Body of pancreas (tissue), 4 donors: ENCODE measurements at regions not wholly inside any gene's neighbourhood (a gene's known extent, or its start where the extent isn't known, plus 50 kb on each side); places are given as distances from the start of the nearest gene placed in this dataset.

ENCODE experiments used
- POLR2A ChIP-seq, 3 donors: fragments of 450-650 bp; IDR thresholded peaks; one replicate each; pipeline ENCODE4 v1.6.1; 2016; ENCODE audit warnings: antibody characterized with exemption in 3 of 3, mild to moderate bottlenecking in 2 of 3
- TF ChIP-seq, protein P1 (sequence below), 7 experiments: fragments of 450-650 bp in 4 of 7; fragments of 200-600 bp in 3 of 7; sonication (generic) in 3 of 7; IDR thresholded peaks; one replicate each; pipeline ENCODE4 v1.5.1; 2016 to 2019; ENCODE audit warnings: antibody characterized with exemption in 7 of 7

DNA sequence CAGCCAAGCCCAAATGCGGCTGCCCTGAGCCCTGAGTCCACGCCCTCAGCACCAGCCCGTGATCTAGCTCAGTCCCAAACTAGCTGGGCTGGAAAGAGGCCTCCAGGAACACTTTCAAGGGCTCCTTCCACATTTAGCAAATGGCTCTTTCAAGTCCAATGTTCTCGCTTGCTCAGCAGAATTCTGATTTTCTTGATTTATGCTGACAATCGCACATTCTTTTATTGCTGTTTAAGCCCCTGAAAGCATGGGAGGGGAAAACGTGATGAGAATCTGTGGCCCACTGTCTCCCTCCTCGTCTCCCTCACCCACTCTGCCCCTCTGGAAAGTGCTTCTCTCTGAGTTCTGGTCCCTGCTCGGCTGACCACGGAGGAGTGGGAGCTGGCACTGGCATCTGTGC, 293.8 kb downstream of the FOXL1 start:
- TF ChIP-seq, protein P1, sequence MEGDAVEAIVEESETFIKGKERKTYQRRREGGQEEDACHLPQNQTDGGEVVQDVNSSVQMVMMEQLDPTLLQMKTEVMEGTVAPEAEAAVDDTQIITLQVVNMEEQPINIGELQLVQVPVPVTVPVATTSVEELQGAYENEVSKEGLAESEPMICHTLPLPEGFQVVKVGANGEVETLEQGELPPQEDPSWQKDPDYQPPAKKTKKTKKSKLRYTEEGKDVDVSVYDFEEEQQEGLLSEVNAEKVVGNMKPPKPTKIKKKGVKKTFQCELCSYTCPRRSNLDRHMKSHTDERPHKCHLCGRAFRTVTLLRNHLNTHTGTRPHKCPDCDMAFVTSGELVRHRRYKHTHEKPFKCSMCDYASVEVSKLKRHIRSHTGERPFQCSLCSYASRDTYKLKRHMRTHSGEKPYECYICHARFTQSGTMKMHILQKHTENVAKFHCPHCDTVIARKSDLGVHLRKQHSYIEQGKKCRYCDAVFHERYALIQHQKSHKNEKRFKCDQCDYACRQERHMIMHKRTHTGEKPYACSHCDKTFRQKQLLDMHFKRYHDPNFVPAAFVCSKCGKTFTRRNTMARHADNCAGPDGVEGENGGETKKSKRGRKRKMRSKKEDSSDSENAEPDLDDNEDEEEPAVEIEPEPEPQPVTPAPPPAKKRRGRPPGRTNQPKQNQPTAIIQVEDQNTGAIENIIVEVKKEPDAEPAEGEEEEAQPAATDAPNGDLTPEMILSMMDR (IDR thresholded peaks at IDR 0.05) = no peak
- no peak for TF ChIP-seq POLR2A (IDR thresholded peaks at IDR 0.05)
